K562 (cell line): ENCODE measurements at regions not wholly inside any gene's neighbourhood (a gene's known extent, or its start where the extent isn't known, plus 50 kb on each side); places are given as distances from the start of the nearest gene placed in this dataset.

Experiments used
- ATAC-seq: fragments of 200-7000 bp; cut with Tn5 transposase; 3 replicates; pipeline ENCODE4 v1.9.1; 2020; ENCODE audit warnings: moderate library complexity
- BruUV-seq: library from RNA; stranded (reverse); fragments of 400-500 nt; replicated peaks from 2 replicates; lab custom pipeline; 2021; lab: Mats Ljungman, UMichigan
- CTCF ChIA-PET: fragments of 300-600 bp; formaldehyde crosslinking; extraction: SDS; loops from one replicate; lab custom pipeline; 2021; ENCODE audit warnings: low intra/inter-chr PET ratio; lab: Yijun Ruan, JAX
- POLR2A ChIA-PET: fragments of 300-600, 350-650 bp; sonication (Branson Sonifier 250); formaldehyde crosslinking; extraction: SDS; loops from one replicate; lab custom pipeline; 2021; ENCODE audit warnings: antibody characterized with exemption, inconsistent platforms; lab: Yijun Ruan, JAX
- DNase-seq, 4 experiments: peaks; one replicate each; pipeline versions ENCODE4 v3.0.0 to v3.0.0-alpha.2; 2011 to 2018; ENCODE audit warnings: low spot score in 3 of 4, mixed read lengths in 3 of 4; ENCODE audit errors: extremely low read depth in 1 of 4
- FAIRE-seq: peaks from 2 replicates; lab custom pipeline; 2011; peaks lifted over from hg19 to GRCh38; lab: Jason Lieb, UNC
- H2AFZ ChIP-seq: 2 replicates; pipeline ENCODE4 v1.6.0; 2011; ENCODE audit warnings: low read depth, low read length, control low read depth, inconsistent platforms
- H3K27ac ChIP-seq: fragments of 200-600 bp; 3 replicates; pipeline ENCODE4 v1.8.0; 2011; ENCODE audit warnings: low read depth, mild to moderate bottlenecking, control low read depth, inconsistent platforms, low read length, moderate library complexity, mixed read lengths; ENCODE audit errors: extremely low read depth
- H3K27me3 ChIP-seq, 2 experiments: fragments of 300-600 bp in 1 of 2; 2 replicates in 1 of 2; 3 replicates in 1 of 2; pipeline versions ENCODE4 v1.6.0 to v1.8.0; 2011; ENCODE audit warnings: inconsistent platforms in 2 of 2, low read length in 2 of 2, mild to moderate bottlenecking in 1 of 2, mixed read lengths in 1 of 2, moderate library complexity in 1 of 2; ENCODE audit not compliant: control insufficient read depth in 2 of 2, insufficient read depth in 2 of 2
- H3K36me3 ChIP-seq: fragments of 300-600 bp; 3 replicates; pipeline ENCODE4 v1.8.0; 2011; ENCODE audit warnings: mild to moderate bottlenecking, low read length, inconsistent platforms; ENCODE audit not compliant: control insufficient read depth, insufficient read depth
- H3K4me1 ChIP-seq, 2 experiments: fragments of 200-600 bp in 1 of 2; replicated peaks in 1 of 2; 2 replicates in 1 of 2; 3 replicates in 1 of 2; pipeline versions ENCODE4 v1.5.1 to v1.8.0; 2011; ENCODE audit warnings: inconsistent platforms in 2 of 2, low read length in 2 of 2, mild to moderate bottlenecking in 1 of 2, mixed read lengths in 1 of 2, moderate library complexity in 1 of 2; ENCODE audit not compliant: control insufficient read depth in 2 of 2, insufficient read depth in 2 of 2
- H3K4me2 ChIP-seq: 2 replicates; pipeline ENCODE4 v1.6.1; 2011; ENCODE audit warnings: low read length, control low read depth, inconsistent platforms, mixed read lengths; ENCODE audit not compliant: insufficient read depth
- H3K4me3 ChIP-seq: fragments of 200-600 bp; sonication (generic), shearing (Covaris generic); 2 replicates; pipeline ENCODE4 v1.5.1; 2016; ENCODE audit warnings: control low read depth, inconsistent platforms
- H3K79me2 ChIP-seq: fragments of 200-600 bp; 3 replicates; pipeline ENCODE4 v1.8.0; 2011; ENCODE audit warnings: low read length, inconsistent platforms; ENCODE audit not compliant: control insufficient read depth, insufficient read depth
- H3K9ac ChIP-seq, 2 experiments: 2 replicates each; pipeline versions ENCODE4 v1.6.0 to v1.6.1; 2011; ENCODE audit warnings: low read depth in 2 of 2, low read length in 2 of 2, control low read depth in 1 of 2, inconsistent platforms in 1 of 2, mild to moderate bottlenecking in 1 of 2, mixed read lengths in 1 of 2; ENCODE audit not compliant: insufficient read depth in 1 of 2
- H3K9me1 ChIP-seq: one replicate; pipeline ENCODE4 v1.6.0; 2011; ENCODE audit warnings: inconsistent platforms, mild to moderate bottlenecking, low read length, moderate library complexity; ENCODE audit not compliant: control insufficient read depth, insufficient read depth
- H3K9me3 ChIP-seq: replicated peaks from 2 replicates; pipeline ENCODE4 v1.5.1; 2011; ENCODE audit warnings: low read depth, low read length, inconsistent platforms; ENCODE audit not compliant: control insufficient read depth, insufficient read depth
- H4K20me1 ChIP-seq: replicated peaks from 2 replicates; pipeline ENCODE4 v1.6.1; 2011; ENCODE audit warnings: low read length, inconsistent platforms, mixed read lengths; ENCODE audit not compliant: control insufficient read depth, insufficient read depth
- FOS ChIP-seq: IDR thresholded peaks from 3 replicates; pipeline ENCODE4 v1.6.1; 2011; ENCODE audit not compliant: insufficient read length; ENCODE audit errors: extremely low read depth
- GTF2E2 ChIP-seq: fragments of 200-800 bp; sonication (Bioruptor generic); IDR thresholded peaks from 2 replicates; pipeline ENCODE4 v1.6.1; 2016; ENCODE audit warnings: missing genetic modification characterization, missing compliant biosample characterization
- NCOA2 ChIP-seq, 2 experiments: fragments of 450-650 bp; IDR thresholded peaks; 2 replicates each; pipeline ENCODE4 v1.6.1; 2018; ENCODE audit warnings: mild to moderate bottlenecking in 2 of 2, moderate library complexity in 1 of 2; ENCODE audit not compliant: partially characterized antibody in 2 of 2
- NR4A1 ChIP-seq, 2 experiments: fragments of 250-450 bp in 1 of 2; fragments of 450-650 bp in 1 of 2; sonication (Bioruptor Pico) in 1 of 2; IDR thresholded peaks; 2 replicates each; pipeline versions ENCODE4 v1.4.0 to v1.6.1; 2016 to 2020; ENCODE audit warnings: mild to moderate bottlenecking in 2 of 2, missing compliant biosample characterization in 1 of 2, missing genetic modification characterization in 1 of 2, moderate library complexity in 1 of 2
- POLR3G ChIP-seq: IDR thresholded peaks from 2 replicates; pipeline ENCODE4 v1.6.1; 2011; ENCODE audit not compliant: insufficient read length, insufficient replicate concordance; ENCODE audit errors: extremely low read depth
- PRPF4 ChIP-seq: fragments of 200-400 bp; formaldehyde crosslinking; IDR thresholded peaks from one replicate; pipeline ENCODE4 v1.6.1; 2017; ENCODE audit warnings: low read length, low read depth, mild to moderate bottlenecking; ENCODE audit not compliant: insufficient read depth, poor library complexity, severe bottlenecking
- PTRF ChIP-seq: fragments of 450-650 bp; IDR thresholded peaks from 2 replicates; pipeline ENCODE4 v1.6.1; 2016; ENCODE audit warnings: mild to moderate bottlenecking, missing genetic modification characterization, missing compliant biosample characterization
- TBP ChIP-seq: optimal IDR thresholded peaks from 2 replicates; pipeline ENCODE3; 2011; ENCODE audit warnings: low read depth, low read length, improper control_type of control experiment
- TCF3 ChIP-seq: sonication (generic); formaldehyde crosslinking; IDR thresholded peaks from 2 replicates; pipeline ENCODE4 v1.4.0; 2020; ENCODE audit warnings: mild to moderate bottlenecking, missing genetic modification reagents
- ZBTB12 ChIP-seq: fragments of 250-450 bp; sonication (Bioruptor Pico); IDR thresholded peaks from 2 replicates; pipeline ENCODE4 v1.4.0; 2020
- ZNF699 ChIP-seq: fragments of 250-450 bp; sonication (Bioruptor Pico); IDR thresholded peaks from 2 replicates; pipeline ENCODE4 v1.8.0; 2021; ENCODE audit warnings: mild to moderate bottlenecking, moderate library complexity; ENCODE audit not compliant: insufficient replicate concordance
- WGBS: fragments of 100-300 bp; shearing (Covaris generic); methylation state at CpG from one replicate; pipeline ENCODE4 v1.1.6; 2016; ENCODE audit warnings: low coverage, mixed read lengths; ENCODE audit not compliant: insufficient coverage; ENCODE audit errors: missing lambda C conversion rate; 5-methylcytosine and 5-hydroxymethylcytosine counted together
- in situ Hi-C: fragments of 300-500 bp; cut with MboI; formaldehyde crosslinking; loops from 4 replicates; pipeline ENCODE4 v1.15.0; 2018; ENCODE audit warnings: inconsistent platforms, mixed read lengths
- intact Hi-C: fragments of 100-400 bp; cut with micrococcal nuclease; formaldehyde crosslinking; loops from 2 replicates; pipeline ENCODE4 v1.14.2; 2022

GRCh38 chr13:51524829-51525566, 59.3 kb upstream of the WDFY2 start:
- H3K4me1 ChIP-seq = peaks cover 0 to 19% of the 10 kb centered on the region in 2 experiments; a peak in 4 of 5 replicates
- no peaks in the 10 kb centered on the region for H4K20me1 ChIP-seq
- H3K79me2 ChIP-seq = no peaks in the 10 kb centered on the region
- H3K9ac ChIP-seq = no peak overlapping the region
- intact Hi-C loops = no loop called here
- no peaks in the 10 kb centered on the region for H3K36me3 ChIP-seq
- TF ChIP-seq ZBTB12 (CRISPR knock-in tag) = no peak
- TF ChIP-seq TBP = no peak
- no peak for TF ChIP-seq NCOA2 (IDR thresholded peaks at IDR 0.05; ENCODE audit: partially characterized antibody in 2 of 2)
- no peak for TF ChIP-seq NR4A1 (CRISPR knock-in tag; IDR thresholded peaks at IDR 0.05)
- TF ChIP-seq NR4A1 (tag; IDR thresholded peaks at IDR 0.05) = 0 out of 2 replicates have a peak, but pooled peaks have one; percentile 38
- no peak for TF ChIP-seq PRPF4
- TF ChIP-seq POLR3G = no peak
- TF ChIP-seq ZNF699 = no peak
- 0 out of 2 replicates have a peak, but pooled peaks have one; percentile 41 for TF ChIP-seq GTF2E2 (tag)
- TF ChIP-seq FOS = no peak
- no peak for TF ChIP-seq TCF3 (CRISPR knock-in tag)
- no peak for TF ChIP-seq PTRF (tag)
- TF ChIP-seq, all 486 proteins: peak for 2
- H3K9me1 ChIP-seq = no peaks in the 10 kb centered on the region
- no peak overlapping the region for H3K27ac ChIP-seq
- no peak overlapping the region for H3K4me3 ChIP-seq
- in situ Hi-C loops = no loop called here
- no TSS peak for BruUV-seq
- CTCF ChIA-PET = no interaction called here
- H2AFZ ChIP-seq = no peak overlapping the region
- H3K27me3 ChIP-seq = no peaks in the 10 kb centered on the region
- no peak overlapping the region for H3K4me2 ChIP-seq
- H3K9me3 ChIP-seq = no peaks in the 10 kb centered on the region
- ATAC-seq (no peak), DNase-seq (no peak), FAIRE-seq (no peak)
- 33% methylated on average over 5 of the region's 5 CpGs for WGBS
- POLR2A ChIA-PET = no interaction called here
